ENCODE measurements at regions not wholly inside any gene's neighbourhood (a gene's known extent, or its start where the extent isn't known, plus 50 kb on each side); places are given as distances from the start of the nearest gene placed in this dataset.

DNA sequence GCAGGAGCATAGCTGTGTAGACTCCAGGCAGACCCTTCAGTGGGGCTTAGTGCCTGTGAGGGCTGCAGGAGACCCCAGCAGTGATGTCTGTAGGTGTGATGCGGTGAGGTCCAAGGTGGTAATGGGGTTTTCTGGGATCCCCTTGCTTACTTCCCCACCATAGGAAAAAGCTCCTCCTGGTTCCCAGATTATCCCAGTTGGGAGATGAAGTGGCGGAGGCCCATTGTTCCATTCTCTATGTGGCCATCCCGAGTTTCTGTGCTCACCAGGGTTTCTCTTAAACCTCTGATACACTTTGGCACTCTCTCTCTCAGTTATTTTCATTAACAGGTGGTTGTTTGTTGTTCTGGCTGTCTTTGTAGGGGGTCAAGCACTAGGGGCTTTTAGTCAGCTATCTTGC, 146.7 kb upstream of the IGF1R start:
- POLR2A ChIA-PET (ENCODE audit: unreplicated experiment), result no interaction called here
- no TSS peak for BruUV-seq (replicated peaks)
- CTCF ChIA-PET, result no interaction called here

GRCh38 chr15:98503970-98504369, 144.4 kb upstream of the IGF1R start:
- no peaks in the 10 kb centered on the region for H3K4me1 ChIP-seq (ENCODE audit: insufficient read depth, low read length)
- ATAC-seq, result no peak
- no peaks in the 10 kb centered on the region for H4K20me1 ChIP-seq (ENCODE audit: low read length)
- no TSS peak for BruUV-seq (replicated peaks)
- H3K4me3 ChIP-seq (ENCODE audit: low read length), result no peak overlapping the region
- ChIA-PET CTCF (no interaction called here), POLR2A (ENCODE audit: unreplicated experiment) (no interaction called here)
- H3K27me3 ChIP-seq (ENCODE audit: low read length), result peaks cover 72% of the 10 kb centered on the region
- TF ChIP-seq EZH2phosphoT487 (IDR thresholded peaks at IDR 0.05; ENCODE audit: borderline replicate concordance, low read length), result no peak
- no peak for TF ChIP-seq EZH2 (IDR thresholded peaks at IDR 0.05; ENCODE audit: low read length, unreplicated experiment)
- TF ChIP-seq CTCF (conservative IDR thresholded peaks at IDR 0.05; ENCODE audit: low read depth, low read length), result no peak
- no peak overlapping the region for H3K9ac ChIP-seq (ENCODE audit: low read length)
- H3F3A ChIP-seq (ENCODE audit: low read length, unreplicated experiment), result no peaks in the 10 kb centered on the region
- no peaks in the 10 kb centered on the region for H3K9me2 ChIP-seq (replicated peaks; ENCODE audit: low read length)
- H3K9me3 ChIP-seq (ENCODE audit: low read length), result no peaks in the 10 kb centered on the region
- DNase-seq, result no peak
- H2AFZ ChIP-seq (ENCODE audit: low read length), result no peak overlapping the region
- no peak overlapping the region for H3K27ac ChIP-seq (ENCODE audit: low read length)
- H3K4me2 ChIP-seq (ENCODE audit: low read length), result no peak overlapping the region
- H3K79me2 ChIP-seq (ENCODE audit: low read length), result no peaks in the 10 kb centered on the region
- intact Hi-C loops (cut with micrococcal nuclease), result no loop called here
- H3K36me3 ChIP-seq (ENCODE audit: low read depth, low read length), result no peaks in the 10 kb centered on the region

More for the DNA sequence above, 146.7 kb upstream of the IGF1R start:
- Histone ChIP-seq H3K4me3 (ENCODE audit: low read length) (no peak overlapping the region), H4K20me1 (ENCODE audit: low read length) (no peaks in the 10 kb centered on the region), H3K9ac (ENCODE audit: low read length) (no peak overlapping the region), H3K9me2 (replicated peaks; ENCODE audit: low read length) (no peaks in the 10 kb centered on the region), H3K27ac (ENCODE audit: low read length) (no peak overlapping the region), H3F3A (ENCODE audit: low read length, unreplicated experiment) (no peaks in the 10 kb centered on the region), H3K9me3 (ENCODE audit: low read length) (no peaks in the 10 kb centered on the region), H3K36me3 (ENCODE audit: low read depth, low read length) (no peaks in the 10 kb centered on the region), H2AFZ (ENCODE audit: low read length) (no peak overlapping the region), H3K4me2 (ENCODE audit: low read length) (no peak overlapping the region), H3K4me1 (ENCODE audit: insufficient read depth, low read length) (no peaks in the 10 kb centered on the region), H3K79me2 (ENCODE audit: low read length) (no peaks in the 10 kb centered on the region), H3K27me3 (ENCODE audit: low read length) (peaks cover 59% of the 10 kb centered on the region)
- no peak for TF ChIP-seq EZH2phosphoT487 (IDR thresholded peaks at IDR 0.05; ENCODE audit: borderline replicate concordance, low read length)
- TF ChIP-seq CTCF (conservative IDR thresholded peaks at IDR 0.05; ENCODE audit: low read depth, low read length), result no peak
- TF ChIP-seq EZH2 (IDR thresholded peaks at IDR 0.05; ENCODE audit: low read length, unreplicated experiment), result no peak
- intact Hi-C loops (cut with micrococcal nuclease), result no loop called here
- no peak for ATAC-seq
- no peak for DNase-seq

- Histone ChIP-seq H3K79me2 (ENCODE audit: low read length) (no peaks in the 10 kb centered on the region), H3K9ac (ENCODE audit: low read length) (no peak overlapping the region), H3K9me2 (replicated peaks; ENCODE audit: low read length) (no peaks in the 10 kb centered on the region), H3F3A (ENCODE audit: low read length, unreplicated experiment) (no peaks in the 10 kb centered on the region), H3K4me3 (ENCODE audit: low read length) (no peak overlapping the region), H3K36me3 (ENCODE audit: low read depth, low read length) (no peaks in the 10 kb centered on the region), H2AFZ (ENCODE audit: low read length) (no peak overlapping the region), H3K27me3 (ENCODE audit: low read length) (peaks cover 68% of the 10 kb centered on the region), H3K27ac (ENCODE audit: low read length) (no peak overlapping the region), H3K4me2 (ENCODE audit: low read length) (no peak overlapping the region), H3K9me3 (ENCODE audit: low read length) (no peaks in the 10 kb centered on the region), H4K20me1 (ENCODE audit: low read length) (no peaks in the 10 kb centered on the region), H3K4me1 (ENCODE audit: insufficient read depth, low read length) (no peaks in the 10 kb centered on the region)
- ChIA-PET CTCF (no interaction called here), POLR2A (ENCODE audit: unreplicated experiment) (no interaction called here)
- TF ChIP-seq EZH2phosphoT487 (IDR thresholded peaks at IDR 0.05; ENCODE audit: borderline replicate concordance, low read length) (no peak), EZH2 (IDR thresholded peaks at IDR 0.05; ENCODE audit: low read length, unreplicated experiment) (no peak), CTCF (conservative IDR thresholded peaks at IDR 0.05; ENCODE audit: low read depth, low read length) (no peak)
- intact Hi-C loops (cut with micrococcal nuclease), result no loop called here
- no TSS peak for BruUV-seq (replicated peaks)
- ATAC-seq (no peak), DNase-seq (no peak)
Observed at GRCh38 chr15:98504998-98505397, 143.3 kb upstream of the IGF1R start.
